ENCODE measurements at regions not wholly inside any gene's neighbourhood (a gene's known extent, or its start where the extent isn't known, plus 50 kb on each side); places are given as distances from the start of the nearest gene placed in this dataset.
A peak's percentile ranks its signal among the peaks of the same experiment; 100 is the strongest.

- Histone ChIP-seq H3K4me3 (no peak overlapping the region), H3K9me3 (no peaks in the 10 kb centered on the region), H3K36me3 (no peaks in the 10 kb centered on the region), H3K27me3 (no peaks in the 10 kb centered on the region), H3K27ac (peak overlapping the region in 1 of 4 donors; percentile 19), H3K4me1 (no peaks in the 10 kb centered on the region)
- intact Hi-C loops (cut with DNase I; ENCODE audit: low total_unique reads), result no loop called here
- DNase-seq, result no peak
- 47 to 81% methylated on average over 3 to 5 of the region's 5 CpGs for WGBS, 2 donors (ENCODE audit: low coverage in 1 of 2)
- no peak for TF ChIP-seq POLR2A (IDR thresholded peaks at IDR 0.05)
- TF ChIP-seq, protein P1, sequence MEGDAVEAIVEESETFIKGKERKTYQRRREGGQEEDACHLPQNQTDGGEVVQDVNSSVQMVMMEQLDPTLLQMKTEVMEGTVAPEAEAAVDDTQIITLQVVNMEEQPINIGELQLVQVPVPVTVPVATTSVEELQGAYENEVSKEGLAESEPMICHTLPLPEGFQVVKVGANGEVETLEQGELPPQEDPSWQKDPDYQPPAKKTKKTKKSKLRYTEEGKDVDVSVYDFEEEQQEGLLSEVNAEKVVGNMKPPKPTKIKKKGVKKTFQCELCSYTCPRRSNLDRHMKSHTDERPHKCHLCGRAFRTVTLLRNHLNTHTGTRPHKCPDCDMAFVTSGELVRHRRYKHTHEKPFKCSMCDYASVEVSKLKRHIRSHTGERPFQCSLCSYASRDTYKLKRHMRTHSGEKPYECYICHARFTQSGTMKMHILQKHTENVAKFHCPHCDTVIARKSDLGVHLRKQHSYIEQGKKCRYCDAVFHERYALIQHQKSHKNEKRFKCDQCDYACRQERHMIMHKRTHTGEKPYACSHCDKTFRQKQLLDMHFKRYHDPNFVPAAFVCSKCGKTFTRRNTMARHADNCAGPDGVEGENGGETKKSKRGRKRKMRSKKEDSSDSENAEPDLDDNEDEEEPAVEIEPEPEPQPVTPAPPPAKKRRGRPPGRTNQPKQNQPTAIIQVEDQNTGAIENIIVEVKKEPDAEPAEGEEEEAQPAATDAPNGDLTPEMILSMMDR (IDR thresholded peaks at IDR 0.05), result no peak
- TF ChIP-seq POLR2AphosphoS5 (IDR thresholded peaks at IDR 0.05), result no peak
- no peak for TF ChIP-seq EP300 (IDR thresholded peaks at IDR 0.05; ENCODE audit: low read depth)
- in situ Hi-C loops (cut with MboI; ENCODE audit: low pct_ligation_motif_present in 1 of 4, low pct_unique_long_range_greater_than_20kb in 1 of 4, low sequenced_read_pairs in 3 of 4), result no loop called here
These were observed 60.4 kb downstream of the RHOB start for GRCh38 chr2:20507166-20507692.

DNA sequence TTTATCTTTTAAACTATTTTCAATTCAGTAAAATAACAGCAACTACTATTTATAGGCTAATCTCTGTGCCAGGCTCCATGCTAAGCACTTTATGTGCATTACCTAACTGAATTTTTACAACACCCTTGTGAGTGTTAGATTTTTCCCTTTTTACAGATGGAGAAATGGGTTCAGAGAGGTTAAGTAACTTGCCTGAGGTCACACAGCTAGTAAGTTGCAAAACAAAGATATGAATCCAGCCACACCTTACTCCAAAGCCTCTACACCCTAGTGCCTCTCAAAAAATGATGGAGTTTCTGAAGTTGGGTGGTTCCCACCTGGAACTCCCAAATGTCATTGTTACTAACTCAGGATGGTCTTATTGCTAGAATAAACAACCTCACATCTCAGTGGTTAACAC, 60.8 kb downstream of the RHOB start:
- Histone ChIP-seq H3K27ac (no peak overlapping the region), H3K27me3 (no peaks in the 10 kb centered on the region), H3K4me3 (no peak overlapping the region), H3K9me3 (no peaks in the 10 kb centered on the region), H3K4me1 (no peaks in the 10 kb centered on the region), H3K36me3 (no peaks in the 10 kb centered on the region)
- in situ Hi-C loops (cut with MboI; ENCODE audit: low pct_ligation_motif_present in 1 of 4, low pct_unique_long_range_greater_than_20kb in 1 of 4, low sequenced_read_pairs in 3 of 4), result no loop called here
- intact Hi-C loops (cut with DNase I; ENCODE audit: low total_unique reads), result no loop called here
- no peak for TF ChIP-seq POLR2AphosphoS5 (IDR thresholded peaks at IDR 0.05)
- no peak for TF ChIP-seq POLR2A (IDR thresholded peaks at IDR 0.05)
- TF ChIP-seq, protein P1 (IDR thresholded peaks at IDR 0.05), result no peak
- no peak for TF ChIP-seq EP300 (IDR thresholded peaks at IDR 0.05; ENCODE audit: low read depth)
- no peak for DNase-seq

GRCh38 chr2:20509301-20509769, 62.5 kb downstream of the RHOB start:
- Histone ChIP-seq H3K36me3 (no peaks in the 10 kb centered on the region), H3K27me3 (no peaks in the 10 kb centered on the region), H3K27ac (no peak overlapping the region), H3K4me1 (no peaks in the 10 kb centered on the region), H3K4me3 (no peak overlapping the region), H3K9me3 (no peaks in the 10 kb centered on the region)
- intact Hi-C loops (cut with DNase I; ENCODE audit: low total_unique reads) (no loop called here), in situ Hi-C loops (cut with MboI; ENCODE audit: low pct_ligation_motif_present in 1 of 4, low pct_unique_long_range_greater_than_20kb in 1 of 4, low sequenced_read_pairs in 3 of 4) (no loop called here)
- no peak for TF ChIP-seq POLR2AphosphoS5 (IDR thresholded peaks at IDR 0.05)
- DNase-seq, result no peak
- WGBS, 2 donors (ENCODE audit: low coverage in 1 of 2), result 79 to 83% methylated on average over 2 to 6 of the region's 6 CpGs

GRCh38 chr2:20509770-20510490, 63.1 kb downstream of the RHOB start:
- no peaks in the 10 kb centered on the region for H3K9me3 ChIP-seq
- H3K36me3 ChIP-seq, result no peaks in the 10 kb centered on the region
- H3K27me3 ChIP-seq, result no peaks in the 10 kb centered on the region
- DNase-seq, result peak; percentile 61
- H3K4me3 ChIP-seq, result no peak overlapping the region
- in situ Hi-C loops (cut with MboI; ENCODE audit: low pct_ligation_motif_present in 1 of 4, low pct_unique_long_range_greater_than_20kb in 1 of 4, low sequenced_read_pairs in 3 of 4) (no loop called here), intact Hi-C loops (cut with DNase I; ENCODE audit: low total_unique reads) (no loop called here)
- 44 to 87% methylated on average over 6 to 15 of the region's 15 CpGs for WGBS, 2 donors (ENCODE audit: low coverage in 1 of 2)
- no peak for TF ChIP-seq POLR2A (IDR thresholded peaks at IDR 0.05)
- TF ChIP-seq EP300 (IDR thresholded peaks at IDR 0.05; ENCODE audit: low read depth), result no peak
- TF ChIP-seq, protein P1 (IDR thresholded peaks at IDR 0.05), result no peak
- no peak overlapping the region for H3K27ac ChIP-seq
- no peaks in the 10 kb centered on the region for H3K4me1 ChIP-seq

GRCh38 chr2:20511130-20511529, 64.3 kb downstream of the RHOB start:
- in situ Hi-C loops (cut with MboI; ENCODE audit: low pct_ligation_motif_present in 1 of 4, low pct_unique_long_range_greater_than_20kb in 1 of 4, low sequenced_read_pairs in 3 of 4) (no loop called here), intact Hi-C loops (cut with DNase I; ENCODE audit: low total_unique reads) (no loop called here)
- Histone ChIP-seq H3K4me1 (no peaks in the 10 kb centered on the region), H3K36me3 (no peaks in the 10 kb centered on the region), H3K27me3 (no peaks in the 10 kb centered on the region), H3K4me3 (no peak overlapping the region), H3K9me3 (no peaks in the 10 kb centered on the region), H3K27ac (no peak overlapping the region)
- TF ChIP-seq EP300 (IDR thresholded peaks at IDR 0.05; ENCODE audit: low read depth) (no peak), POLR2A (IDR thresholded peaks at IDR 0.05) (no peak), POLR2AphosphoS5 (IDR thresholded peaks at IDR 0.05) (no peak)
- TF ChIP-seq, protein P1 (IDR thresholded peaks at IDR 0.05), result no peak
- 84 to 93% methylated on average over 4 to 5 of the region's 5 CpGs for WGBS, 2 donors (ENCODE audit: low coverage in 1 of 2)
- no peak for DNase-seq
